IMR-90 (cell line): ENCODE measurements at regions not wholly inside any gene's neighbourhood (a gene's known extent, or its start where the extent isn't known, plus 50 kb on each side); places are given as distances from the start of the nearest gene placed in this dataset.

Source experiments
- ATAC-seq: fragments of 200-7000 bp; cut with Tn5 transposase; 2 replicates; pipeline ENCODE4 v1.9.1; 2020; ENCODE audit warnings: low read depth, mild to moderate bottlenecking, moderate library complexity
- BruUV-seq: library from RNA; stranded (reverse); fragments of 400-500 nt; replicated peaks from 2 replicates; lab custom pipeline; 2021; lab: Mats Ljungman, UMichigan
- CTCF ChIA-PET: fragments of 300-600 bp; formaldehyde crosslinking; extraction: SDS; loops from one replicate; lab custom pipeline; 2021; ENCODE audit warnings: antibody characterized with exemption; lab: Yijun Ruan, JAX
- POLR2A ChIA-PET: fragments of 300-600 bp; sonication (Branson Sonifier 250); formaldehyde crosslinking; loops from one replicate; lab custom pipeline; 2022; ENCODE audit warnings: antibody characterized with exemption; ENCODE audit not compliant: unreplicated experiment; lab: Charles Lee
- DNase-seq: peaks from one replicate; pipeline ENCODE4 v3.0.0; 2013
- H2AFZ ChIP-seq: replicated peaks from 2 replicates; pipeline ENCODE3; 2013; ENCODE audit warnings: low read length, mild to moderate bottlenecking; ENCODE audit not compliant: poor library complexity
- H2AK5ac ChIP-seq: 2 replicates; pipeline ENCODE4 v1.6.1; 2013; ENCODE audit warnings: low read depth, low read length, inconsistent platforms
- H2AK9ac ChIP-seq: replicated peaks from 2 replicates; pipeline ENCODE3; 2013; ENCODE audit warnings: mild to moderate bottlenecking, low read depth, low read length, moderate library complexity; ENCODE audit not compliant: poor library complexity
- H2BK120ac ChIP-seq: 2 replicates; pipeline ENCODE4 v1.6.1; 2013; ENCODE audit warnings: low read depth, low read length, inconsistent platforms
- H2BK15ac ChIP-seq: 3 replicates; pipeline ENCODE4 v1.6.1; 2013; ENCODE audit warnings: low read depth, low read length, inconsistent platforms
- H2BK20ac ChIP-seq: 2 replicates; pipeline ENCODE4 v1.6.1; 2013; ENCODE audit warnings: low read depth, mild to moderate bottlenecking, inconsistent platforms, low read length, moderate library complexity
- H2BK5ac ChIP-seq: 2 replicates; pipeline ENCODE4 v1.6.1; 2013; ENCODE audit warnings: mild to moderate bottlenecking, low read depth, low read length, inconsistent platforms; ENCODE audit not compliant: poor library complexity, severe bottlenecking
- H3K14ac ChIP-seq: replicated peaks from 2 replicates; pipeline ENCODE4 v1.6.1; 2013; ENCODE audit warnings: low read depth, low read length, inconsistent platforms
- H3K18ac ChIP-seq: 2 replicates; pipeline ENCODE4 v1.6.1; 2013; ENCODE audit warnings: low read depth, low read length, control low read depth
- H3K23ac ChIP-seq: 2 replicates; pipeline ENCODE4 v1.6.1; 2013; ENCODE audit warnings: low read depth, low read length, inconsistent platforms
- H3K27ac ChIP-seq: 2 replicates; pipeline ENCODE4 v1.5.1; 2013; ENCODE audit warnings: mild to moderate bottlenecking, control low read depth, low read length; ENCODE audit not compliant: insufficient read depth
- H3K27me3 ChIP-seq: 2 replicates; pipeline ENCODE4 v1.6.1; 2013; ENCODE audit warnings: low read length; ENCODE audit not compliant: control insufficient read depth, insufficient read depth
- H3K36me3 ChIP-seq: 2 replicates; pipeline ENCODE4 v1.6.1; 2013; ENCODE audit warnings: low read length, mixed read lengths; ENCODE audit not compliant: control insufficient read depth, insufficient read depth
- H3K4ac ChIP-seq: 2 replicates; pipeline ENCODE4 v1.6.1; 2013; ENCODE audit warnings: low read depth, low read length, inconsistent platforms
- H3K4me1 ChIP-seq: 2 replicates; pipeline ENCODE4 v1.6.1; 2013; ENCODE audit warnings: low read length, mixed read lengths; ENCODE audit not compliant: control insufficient read depth, insufficient read depth
- H3K4me2 ChIP-seq: 2 replicates; pipeline ENCODE4 v1.6.1; 2013; ENCODE audit warnings: low read depth, mild to moderate bottlenecking, control low read depth, low read length, moderate library complexity
- H3K4me3 ChIP-seq: 2 replicates; pipeline ENCODE4 v1.5.1; 2013; ENCODE audit warnings: low read depth, mild to moderate bottlenecking, control low read depth, low read length, moderate library complexity; ENCODE audit not compliant: insufficient read depth
- H3K56ac ChIP-seq: 2 replicates; pipeline ENCODE4 v1.6.1; 2013; ENCODE audit warnings: low read length, inconsistent platforms; ENCODE audit not compliant: insufficient read depth; ENCODE audit errors: extremely low read depth
- H3K79me1 ChIP-seq, 2 experiments: 2 replicates each; pipeline ENCODE4 v1.6.1; 2013; ENCODE audit warnings: low read length in 2 of 2, inconsistent platforms in 1 of 2, low read depth in 1 of 2
- H3K9ac ChIP-seq: 2 replicates; pipeline ENCODE4 v1.6.1; 2013; ENCODE audit warnings: low read depth, low read length, control low read depth
- H3K9me1 ChIP-seq: 2 replicates; pipeline ENCODE4 v1.6.1; 2013; ENCODE audit warnings: low read length, inconsistent platforms; ENCODE audit not compliant: insufficient read depth
- H3K9me3 ChIP-seq: 2 replicates; pipeline ENCODE4 v1.6.1; 2013; ENCODE audit warnings: low read length; ENCODE audit not compliant: control insufficient read depth, insufficient read depth
- H4K20me1 ChIP-seq: 2 replicates; pipeline ENCODE4 v1.6.1; 2013; ENCODE audit warnings: low read length, inconsistent platforms; ENCODE audit not compliant: insufficient read depth
- H4K5ac ChIP-seq: 2 replicates; pipeline ENCODE4 v1.6.1; 2013; ENCODE audit warnings: mild to moderate bottlenecking, low read depth, low read length, control low read depth
- H4K8ac ChIP-seq, 2 experiments: 2 replicates each; pipeline ENCODE4 v1.6.1; 2013; ENCODE audit warnings: low read depth in 2 of 2, low read length in 2 of 2, control low read depth in 1 of 2, inconsistent platforms in 1 of 2
- H4K91ac ChIP-seq: 2 replicates; pipeline ENCODE4 v1.6.1; 2013; ENCODE audit warnings: low read depth, low read length, inconsistent platforms; ENCODE audit not compliant: insufficient read depth
- MXI1 ChIP-seq: IDR thresholded peaks from 2 replicates; pipeline ENCODE4 v1.6.1; 2012; ENCODE audit warnings: low read depth, mild to moderate bottlenecking, low read length, moderate library complexity, borderline replicate concordance
- RAD21 ChIP-seq: IDR thresholded peaks from 2 replicates; pipeline ENCODE4 v1.6.1; 2012; ENCODE audit warnings: low read length, improper control_type of control experiment
- SMC3 ChIP-seq: fragments of 150-350 bp; IDR thresholded peaks from 2 replicates; pipeline ENCODE4 v1.6.1; 2016; ENCODE audit warnings: low read depth, mild to moderate bottlenecking, antibody characterized with exemption, low read length, moderate library complexity
- WGBS, 2 experiments: methylation state at CpG; one replicate each; pipeline versions ENCODE4 v1.1.5 to v1.1.7; 2013; ENCODE audit warnings: missing lambda C conversion rate in 2 of 2; ENCODE audit not compliant: insufficient read length in 1 of 2; ENCODE audit errors: extremely low coverage in 2 of 2; 5-methylcytosine and 5-hydroxymethylcytosine counted together
- dilution Hi-C: fragments of 300-500 bp; cut with HindIII; formaldehyde crosslinking; loops from one replicate; pipeline ENCODE4 v1.14.3; 2018; ENCODE audit warnings: low sequenced_read_pairs; ENCODE audit not compliant: unreplicated experiment
- in situ Hi-C: fragments of 300-500 bp; cut with MboI; formaldehyde crosslinking; loops from 3 replicates; pipeline ENCODE4 v1.14.3; 2019; ENCODE audit warnings: low sequenced_read_pairs, inconsistent platforms, mixed read lengths
- intact Hi-C: fragments of 100-400 bp; cut with micrococcal nuclease; formaldehyde crosslinking; loops from 2 replicates; pipeline ENCODE4 v1.10.0; 2022
- TF ChIP-seq, protein P1 (sequence below): conservative IDR thresholded peaks from 2 replicates; pipeline ENCODE4 v1.5.1; 2012; ENCODE audit warnings: mild to moderate bottlenecking, low read depth, low read length, improper control_type of control experiment

DNA sequence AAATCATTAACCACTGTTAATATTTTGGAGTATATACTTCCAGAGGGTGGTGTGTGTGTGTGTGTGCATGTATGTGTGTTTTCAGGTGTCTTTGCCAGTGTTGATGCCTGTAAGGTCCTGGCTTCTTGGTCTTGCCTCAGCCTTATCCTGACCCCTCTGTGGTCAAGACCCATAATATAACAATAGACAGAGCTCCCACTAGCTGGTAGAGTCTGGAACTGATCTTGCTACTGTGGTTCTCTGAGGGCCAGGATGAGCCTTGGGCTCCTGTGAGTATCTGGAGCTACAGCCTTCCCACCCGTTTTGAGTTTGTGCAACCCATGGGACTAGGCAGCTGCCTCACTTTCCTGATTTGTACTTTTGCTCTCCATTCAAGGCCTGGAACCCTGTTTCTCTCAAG is 191.0 kb downstream of the IBTK start:
- H3K18ac ChIP-seq = no peak overlapping the region
- peaks cover 2% of the 10 kb centered on the region; the same call in 1 of the 2 replicates for H3K4me1 ChIP-seq
- H3K4me2 ChIP-seq = no peak overlapping the region
- no peak overlapping the region for H2BK15ac ChIP-seq
- no peak overlapping the region for H2BK120ac ChIP-seq
- no peak overlapping the region for H4K91ac ChIP-seq
- no peaks in the 10 kb centered on the region for H4K20me1 ChIP-seq
- no peak overlapping the region for H3K4me3 ChIP-seq
- no peak overlapping the region for H3K14ac ChIP-seq
- H3K23ac ChIP-seq = no peak overlapping the region
- H3K27ac ChIP-seq = no peak overlapping the region
- no peaks in the 10 kb centered on the region for H3K9me1 ChIP-seq
- BruUV-seq = no TSS peak
- no peak overlapping the region for H2AK5ac ChIP-seq
- no CpG with 5 or more reads among the region's 1 CpG for WGBS, 2 experiments
- ATAC-seq = no peak
- H3K27me3 ChIP-seq = no peaks in the 10 kb centered on the region; the same call in 1 of the 2 replicates
- dilution Hi-C loops = no loop called here
- no peak overlapping the region for H3K56ac ChIP-seq
- in situ Hi-C loops = no loop called here
- H3K4ac ChIP-seq = no peak overlapping the region
- no peak overlapping the region for H4K5ac ChIP-seq
- H2AK9ac ChIP-seq = peak overlapping the region; percentile 1
- H3K9me3 ChIP-seq = no peaks in the 10 kb centered on the region
- no peak overlapping the region for H4K8ac ChIP-seq
- TF ChIP-seq MXI1 (no peak), RAD21 (no peak), SMC3 (no peak)
- TF ChIP-seq, protein P1, sequence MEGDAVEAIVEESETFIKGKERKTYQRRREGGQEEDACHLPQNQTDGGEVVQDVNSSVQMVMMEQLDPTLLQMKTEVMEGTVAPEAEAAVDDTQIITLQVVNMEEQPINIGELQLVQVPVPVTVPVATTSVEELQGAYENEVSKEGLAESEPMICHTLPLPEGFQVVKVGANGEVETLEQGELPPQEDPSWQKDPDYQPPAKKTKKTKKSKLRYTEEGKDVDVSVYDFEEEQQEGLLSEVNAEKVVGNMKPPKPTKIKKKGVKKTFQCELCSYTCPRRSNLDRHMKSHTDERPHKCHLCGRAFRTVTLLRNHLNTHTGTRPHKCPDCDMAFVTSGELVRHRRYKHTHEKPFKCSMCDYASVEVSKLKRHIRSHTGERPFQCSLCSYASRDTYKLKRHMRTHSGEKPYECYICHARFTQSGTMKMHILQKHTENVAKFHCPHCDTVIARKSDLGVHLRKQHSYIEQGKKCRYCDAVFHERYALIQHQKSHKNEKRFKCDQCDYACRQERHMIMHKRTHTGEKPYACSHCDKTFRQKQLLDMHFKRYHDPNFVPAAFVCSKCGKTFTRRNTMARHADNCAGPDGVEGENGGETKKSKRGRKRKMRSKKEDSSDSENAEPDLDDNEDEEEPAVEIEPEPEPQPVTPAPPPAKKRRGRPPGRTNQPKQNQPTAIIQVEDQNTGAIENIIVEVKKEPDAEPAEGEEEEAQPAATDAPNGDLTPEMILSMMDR = no peak
- DNase-seq = no peak
- H3K79me1 ChIP-seq = no peaks in the 10 kb centered on the region
- no peak overlapping the region for H2AFZ ChIP-seq
- POLR2A ChIA-PET = no interaction called here
- no peak overlapping the region for H2BK5ac ChIP-seq
- no peak overlapping the region for H3K9ac ChIP-seq
- intact Hi-C loops = no loop called here
- H2BK20ac ChIP-seq = no peak overlapping the region
- H3K36me3 ChIP-seq = no peaks in the 10 kb centered on the region
- CTCF ChIA-PET = no interaction called here
